ENCODE measurements at regions not wholly inside any gene's neighbourhood (a gene's known extent, or its start where the extent isn't known, plus 50 kb on each side); places are given as distances from the start of the nearest gene placed in this dataset.

- TF ChIP-seq CTCF (IDR thresholded peaks at IDR 0.05; ENCODE audit: low read depth, low read length): no peak
- TF ChIP-seq EZH2phosphoT487 (IDR thresholded peaks at IDR 0.05; ENCODE audit: low read depth): no peak
Observed at GRCh38 chr12:83186419-83186818, 499.7 kb downstream of the TMTC2 start.
